H1 (cell line): ENCODE measurements at regions not wholly inside any gene's neighbourhood (a gene's known extent, or its start where the extent isn't known, plus 50 kb on each side); places are given as distances from the start of the nearest gene placed in this dataset.

ENCODE experiments used
- ASH2L ChIP-seq: fragments of 200-600, 300-600 bp; sonication (generic); IDR thresholded peaks from one replicate; pipeline ENCODE4 v1.7.1; 2017; ENCODE audit warnings: low read length
- CBX8 ChIP-seq: fragments of 300-800, 300-1000 bp; sonication (generic); IDR thresholded peaks from 2 replicates; pipeline ENCODE4 v1.7.1; 2016; ENCODE audit warnings: low read depth, low read length, borderline replicate concordance
- CHD1 ChIP-seq: IDR thresholded peaks from 2 replicates; pipeline ENCODE4 v1.6.1; 2012; ENCODE audit warnings: low read depth, low read length, improper control_type of control experiment
- CREB1 ChIP-seq: IDR thresholded peaks from 2 replicates; pipeline ENCODE4 v1.6.1; 2012; ENCODE audit warnings: inconsistent platforms
- CTBP2 ChIP-seq: IDR thresholded peaks from 2 replicates; pipeline ENCODE4 v1.7.0; 2011; ENCODE audit warnings: borderline replicate concordance, mild to moderate bottlenecking, moderate library complexity, mixed read lengths, low read length; ENCODE audit not compliant: insufficient read depth, insufficient read length
- EGR1 ChIP-seq: IDR thresholded peaks from 2 replicates; pipeline ENCODE4 v1.6.1; 2011; ENCODE audit warnings: low read depth, low read length, borderline replicate concordance
- EP300 ChIP-seq, 2 experiments: IDR thresholded peaks; 1 replicate in 1 of 2; 2 replicates in 1 of 2; pipeline ENCODE4 v1.6.1; 2011 to 2012; ENCODE audit warnings: low read depth in 2 of 2, low read length in 2 of 2, mild to moderate bottlenecking in 2 of 2, borderline replicate concordance in 1 of 2, inconsistent platforms in 1 of 2, moderate library complexity in 1 of 2
- EZH2 ChIP-seq: fragments of 200-600 bp; sonication (generic); IDR thresholded peaks from 2 replicates; pipeline ENCODE4 v1.7.1; 2012; ENCODE audit warnings: low read depth, mild to moderate bottlenecking, moderate library complexity, low read length, inconsistent platforms; ENCODE audit not compliant: severe bottlenecking
- FOSL1 ChIP-seq: IDR thresholded peaks from 2 replicates; pipeline ENCODE4 v1.6.1; 2011; ENCODE audit warnings: mild to moderate bottlenecking, low read depth, low read length, moderate library complexity; ENCODE audit not compliant: insufficient read depth
- GABPA ChIP-seq: IDR thresholded peaks from 2 replicates; pipeline ENCODE4 v1.6.1; 2011; ENCODE audit warnings: mild to moderate bottlenecking, low read length, moderate library complexity, borderline replicate concordance; ENCODE audit not compliant: insufficient read depth
- HDAC2 ChIP-seq, 2 experiments: fragments of 300-600 bp in 1 of 2; sonication (generic) in 1 of 2; IDR thresholded peaks; 2 replicates each; pipeline ENCODE4 v1.6.1; 2011 to 2012; ENCODE audit warnings: low read depth in 2 of 2, low read length in 2 of 2, mild to moderate bottlenecking in 2 of 2, moderate library complexity in 2 of 2, borderline replicate concordance in 1 of 2, inconsistent platforms in 1 of 2
- JUN ChIP-seq: IDR thresholded peaks from 2 replicates; pipeline ENCODE4 v1.6.1; 2011; ENCODE audit warnings: low read depth, mild to moderate bottlenecking, improper control_type of control experiment, low read length
- JUND ChIP-seq: IDR thresholded peaks from 2 replicates; pipeline ENCODE4 v1.6.1; 2011; ENCODE audit warnings: mild to moderate bottlenecking, improper control_type of control experiment, low read length
- NANOG ChIP-seq: IDR thresholded peaks from 2 replicates; pipeline ENCODE4 v1.6.1; 2011; ENCODE audit warnings: low read length, low read depth, mild to moderate bottlenecking, inconsistent platforms; ENCODE audit not compliant: insufficient read depth, poor library complexity, severe bottlenecking
- PHF8 ChIP-seq: fragments of 200-600 bp; sonication (generic); conservative IDR thresholded peaks from 2 replicates; pipeline ENCODE4 v1.7.1; 2012; ENCODE audit warnings: low read depth, mild to moderate bottlenecking, inconsistent platforms, low read length, moderate library complexity
- POLR2A ChIP-seq, 2 experiments: IDR thresholded peaks; 1 replicate in 1 of 2; 2 replicates in 1 of 2; pipeline ENCODE4 v1.6.1; 2011; ENCODE audit warnings: low read depth in 2 of 2, low read length in 2 of 2, mild to moderate bottlenecking in 2 of 2; ENCODE audit errors: control extremely low read depth in 1 of 2
- POLR2AphosphoS5 ChIP-seq: IDR thresholded peaks from 2 replicates; pipeline ENCODE4 v1.6.1; 2011; ENCODE audit warnings: low read depth, low read length
- RAD21 ChIP-seq, 2 experiments: IDR thresholded peaks in 1 of 2; conservative IDR thresholded peaks in 1 of 2; 2 replicates each; pipeline ENCODE4 v1.6.1; 2011; ENCODE audit warnings: low read depth in 2 of 2, low read length in 2 of 2, improper control_type of control experiment in 1 of 2, inconsistent platforms in 1 of 2, mild to moderate bottlenecking in 1 of 2, moderate library complexity in 1 of 2
- SP2 ChIP-seq: IDR thresholded peaks from 2 replicates; pipeline ENCODE4 v1.6.1; 2012; ENCODE audit warnings: mild to moderate bottlenecking, low read length, inconsistent platforms
- SUZ12 ChIP-seq: fragments of 200-600 bp; sonication (generic); IDR thresholded peaks from 2 replicates; pipeline ENCODE4 v1.6.1; 2012; ENCODE audit warnings: mild to moderate bottlenecking, inconsistent platforms, low read length, moderate library complexity, mixed read lengths
- TAF1 ChIP-seq: IDR thresholded peaks from 2 replicates; pipeline ENCODE4 v1.6.1; 2011; ENCODE audit warnings: mild to moderate bottlenecking, low read depth, low read length
- TCF12 ChIP-seq: IDR thresholded peaks from 2 replicates; pipeline ENCODE4 v1.6.1; 2011; ENCODE audit warnings: low read depth, mild to moderate bottlenecking, low read length
- YY1 ChIP-seq: IDR thresholded peaks from 2 replicates; pipeline ENCODE4 v1.6.1; 2011; ENCODE audit warnings: low read depth, mild to moderate bottlenecking, low read length
- ZNF274 ChIP-seq: IDR thresholded peaks from 2 replicates; pipeline ENCODE4 v1.7.0; 2012; ENCODE audit warnings: low read length, borderline replicate concordance; ENCODE audit errors: extremely low read depth
- TF ChIP-seq, protein P1 (sequence below): IDR thresholded peaks from 2 replicates; pipeline ENCODE4 v1.6.1; 2012; ENCODE audit warnings: low read length, inconsistent platforms

DNA sequence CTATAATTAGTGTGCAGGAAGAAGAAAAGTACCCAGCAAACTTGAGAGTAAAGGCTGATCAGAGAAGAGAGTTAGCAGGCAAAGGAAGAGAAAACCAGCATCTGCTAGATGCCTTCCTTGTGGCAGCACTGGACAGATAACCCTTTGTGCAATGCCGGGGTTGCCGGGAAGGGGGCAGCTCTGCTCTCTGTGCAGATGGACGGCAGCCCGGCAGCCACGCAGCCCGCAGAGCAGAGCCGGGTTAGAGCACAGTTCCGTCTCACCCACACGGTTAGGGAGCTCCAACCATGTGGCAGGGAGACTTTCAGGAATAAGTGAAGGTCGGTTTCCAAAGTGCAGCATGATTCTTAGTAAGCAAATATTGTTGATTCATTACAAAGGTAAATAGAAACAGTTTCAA is 80.0 kb upstream of the RPS6KA2 start (continued):
- TF ChIP-seq HDAC2 (IDR thresholded peaks at IDR 0.05; ENCODE audit: borderline replicate concordance in 1 of 2, low read depth in 2 of 2, low read length in 2 of 2): no peak
- no peak for TF ChIP-seq NANOG
- TF ChIP-seq, protein P1, sequence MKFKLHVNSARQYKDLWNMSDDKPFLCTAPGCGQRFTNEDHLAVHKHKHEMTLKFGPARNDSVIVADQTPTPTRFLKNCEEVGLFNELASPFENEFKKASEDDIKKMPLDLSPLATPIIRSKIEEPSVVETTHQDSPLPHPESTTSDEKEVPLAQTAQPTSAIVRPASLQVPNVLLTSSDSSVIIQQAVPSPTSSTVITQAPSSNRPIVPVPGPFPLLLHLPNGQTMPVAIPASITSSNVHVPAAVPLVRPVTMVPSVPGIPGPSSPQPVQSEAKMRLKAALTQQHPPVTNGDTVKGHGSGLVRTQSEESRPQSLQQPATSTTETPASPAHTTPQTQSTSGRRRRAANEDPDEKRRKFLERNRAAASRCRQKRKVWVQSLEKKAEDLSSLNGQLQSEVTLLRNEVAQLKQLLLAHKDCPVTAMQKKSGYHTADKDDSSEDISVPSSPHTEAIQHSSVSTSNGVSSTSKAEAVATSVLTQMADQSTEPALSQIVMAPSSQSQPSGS: no peak
- no peak for TF ChIP-seq SUZ12
- TF ChIP-seq POLR2A (IDR thresholded peaks at IDR 0.05; ENCODE audit: control extremely low read depth in 1 of 2, low read depth in 2 of 2, low read length in 2 of 2): no peak
- no peak for TF ChIP-seq JUND
- TF ChIP-seq RAD21 (IDR thresholded peaks at IDR 0.05 in 1 of 2, conservative IDR thresholded peaks at IDR 0.05 in 1 of 2; ENCODE audit: low read depth in 2 of 2, low read length in 2 of 2): peak; percentile 67 to 80
- no peak for TF ChIP-seq CBX8
- no peak for TF ChIP-seq SP2
- no peak for TF ChIP-seq EZH2
- no peak for TF ChIP-seq EP300 (IDR thresholded peaks at IDR 0.05; ENCODE audit: borderline replicate concordance in 1 of 2, low read depth in 2 of 2, low read length in 2 of 2)
- no peak for TF ChIP-seq PHF8
- no peak for TF ChIP-seq ASH2L
- TF ChIP-seq TAF1: no peak
- no peak for TF ChIP-seq JUN
- no peak for TF ChIP-seq CTBP2
- no peak for TF ChIP-seq ZNF274
- TF ChIP-seq YY1: peak; percentile 60; the same call in 1 of the 2 replicates
- TF ChIP-seq GABPA: peak; percentile 43; the same call in 1 of the 2 replicates
- TF ChIP-seq CREB1: no peak
- TF ChIP-seq TCF12: 0 out of 2 replicates have a peak, but pooled peaks have one; percentile 82
- no peak for TF ChIP-seq FOSL1
- TF ChIP-seq POLR2AphosphoS5: peak; percentile 88
- TF ChIP-seq EGR1: peak; percentile 57; the same call in 1 of the 2 replicates
- TF ChIP-seq CHD1: no peak
